Epithelial cell of proximal tubule (primary cell): ENCODE measurements at regions not wholly inside any gene's neighbourhood (a gene's known extent, or its start where the extent isn't known, plus 50 kb on each side); places are given as distances from the start of the nearest gene placed in this dataset.

ENCODE experiments used
- DNase-seq: peaks from one replicate; pipeline ENCODE4 v3.0.0-alpha.2; 2011; ENCODE audit warnings: low read depth
- H3K4me3 ChIP-seq: 2 replicates; pipeline ENCODE4 v1.5.1; 2011; ENCODE audit warnings: low read depth, mild to moderate bottlenecking, low read length
- CTCF ChIP-seq: conservative IDR thresholded peaks from 2 replicates; pipeline ENCODE4 v1.5.1; 2012; ENCODE audit warnings: low read depth, mild to moderate bottlenecking, low read length

GRCh38 chr15:95304947-95305400 is 1025.5 kb upstream of the NR2F2 start:
- no peak for DNase-seq
- TF ChIP-seq CTCF = no peak
- no peak overlapping the region for H3K4me3 ChIP-seq

- no peak for DNase-seq
- TF ChIP-seq CTCF = no peak
- H3K4me3 ChIP-seq = no peak overlapping the region
Measured at GRCh38 chr15:95307115-95307514, 1023.4 kb upstream of the NR2F2 start.

- TF ChIP-seq CTCF = no peak
- DNase-seq = no peak
- H3K4me3 ChIP-seq = no peak overlapping the region
Measured at GRCh38 chr15:95319242-95319641, 1011.3 kb upstream of the NR2F2 start.

- TF ChIP-seq CTCF = no peak
- H3K4me3 ChIP-seq = no peak overlapping the region
- DNase-seq = no peak
Measured at GRCh38 chr15:95323796-95324195, 1006.7 kb upstream of the NR2F2 start.

- no peak for DNase-seq
- no peak for TF ChIP-seq CTCF
- no peak overlapping the region for H3K4me3 ChIP-seq
Measured at GRCh38 chr15:95324656-95325055, 1005.8 kb upstream of the NR2F2 start.

- no peak overlapping the region for H3K4me3 ChIP-seq
- no peak for DNase-seq
- TF ChIP-seq CTCF = no peak
Measured at GRCh38 chr15:95325763-95326404, 1004.6 kb upstream of the NR2F2 start.
